ENCODE measurements at regions not wholly inside any gene's neighbourhood (a gene's known extent, or its start where the extent isn't known, plus 50 kb on each side); places are given as distances from the start of the nearest gene placed in this dataset.

DNA sequence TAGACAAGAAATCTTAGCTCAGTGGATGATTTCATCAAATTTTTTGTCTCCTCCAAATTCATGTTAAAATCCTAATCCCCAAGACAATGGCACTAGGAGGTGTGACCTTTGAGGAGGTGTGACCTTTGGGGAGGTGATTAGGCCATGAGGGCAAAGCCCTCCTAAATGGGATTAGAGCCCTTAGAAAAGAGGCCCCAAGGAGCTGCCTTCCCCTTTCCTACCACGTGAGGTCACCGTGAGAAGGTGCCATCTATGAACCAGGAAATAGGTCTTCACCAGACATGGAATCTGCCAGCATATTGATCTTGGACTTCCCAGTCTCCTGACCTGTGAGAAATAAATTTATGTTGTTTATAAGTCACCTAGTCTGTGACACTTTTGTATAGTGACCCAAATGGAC, 138.7 kb downstream of the TRIM29 start:
- Histone ChIP-seq H2AFZ (no peak overlapping the region), H4K20me1 (ENCODE audit: insufficient read depth) (no peaks in the 10 kb centered on the region), H3K9me2 (ENCODE audit: insufficient read depth) (no peaks in the 10 kb centered on the region), H3K27ac (no peak overlapping the region), H3K4me2 (no peak overlapping the region), H3K4me1 (replicated peaks; ENCODE audit: insufficient read depth) (no peaks in the 10 kb centered on the region), H3K36me3 (ENCODE audit: low read depth) (no peaks in the 10 kb centered on the region), H3K79me2 (ENCODE audit: low read depth) (no peaks in the 10 kb centered on the region), H3K27me3 (ENCODE audit: insufficient read depth, low read depth) (peaks cover 78% of the 10 kb centered on the region), H3K4me3 (no peak overlapping the region), H3F3A (ENCODE audit: insufficient read depth, low read depth) (no peaks in the 10 kb centered on the region), H3K9me3 (ENCODE audit: insufficient read depth, low read depth) (no peaks in the 10 kb centered on the region)
- TF ChIP-seq EZH2 (IDR thresholded peaks at IDR 0.05; ENCODE audit: low read depth), result no peak
- TF ChIP-seq CTCF (conservative IDR thresholded peaks at IDR 0.05), result peak; percentile 30; the same call in 1 of the 2 replicates
- POLR2A ChIA-PET (ENCODE audit: unreplicated experiment), result no interaction called here
- intact Hi-C loops (cut with micrococcal nuclease; ENCODE audit: unreplicated experiment), result no loop called here
- CTCF ChIA-PET, result no interaction called here
- no TSS peak for BruUV-seq (replicated peaks)
- DNase-seq, result no peak

DNA sequence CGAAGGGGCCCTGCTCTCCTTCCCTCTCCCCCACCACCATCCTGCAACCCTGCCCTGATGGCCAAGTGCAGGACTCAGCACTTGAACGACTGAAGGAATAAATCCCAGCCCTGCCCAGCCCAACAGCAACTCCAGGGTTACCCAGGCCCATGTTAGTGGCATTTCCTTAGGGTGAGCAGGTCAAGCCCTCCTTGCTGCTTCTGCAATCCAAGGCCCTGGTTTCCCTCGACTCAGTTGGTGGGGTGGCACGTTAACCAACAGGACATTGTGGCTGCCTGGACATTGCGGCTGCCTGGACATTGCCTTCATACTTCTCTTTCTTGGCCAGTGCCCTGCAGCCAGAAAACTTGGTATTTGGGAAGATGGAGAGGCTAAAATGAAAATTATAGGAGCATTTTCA, 141.4 kb downstream of the TRIM29 start:
- Histone ChIP-seq H3K36me3 (ENCODE audit: low read depth) (no peaks in the 10 kb centered on the region), H3K4me2 (no peak overlapping the region), H3K4me3 (no peak overlapping the region), H3K27ac (no peak overlapping the region), H3K79me2 (ENCODE audit: low read depth) (no peaks in the 10 kb centered on the region), H4K20me1 (ENCODE audit: insufficient read depth) (no peaks in the 10 kb centered on the region), H2AFZ (no peak overlapping the region), H3K27me3 (ENCODE audit: insufficient read depth, low read depth) (peaks cover 82% of the 10 kb centered on the region), H3K4me1 (replicated peaks; ENCODE audit: insufficient read depth) (no peaks in the 10 kb centered on the region), H3F3A (ENCODE audit: insufficient read depth, low read depth) (no peaks in the 10 kb centered on the region), H3K9me2 (ENCODE audit: insufficient read depth) (no peaks in the 10 kb centered on the region), H3K9me3 (ENCODE audit: insufficient read depth, low read depth) (no peaks in the 10 kb centered on the region)
- ChIA-PET POLR2A (ENCODE audit: unreplicated experiment) (no interaction called here), CTCF (no interaction called here)
- no TSS peak for BruUV-seq (replicated peaks)
- TF ChIP-seq EZH2 (IDR thresholded peaks at IDR 0.05; ENCODE audit: low read depth), result no peak
- TF ChIP-seq CTCF (conservative IDR thresholded peaks at IDR 0.05), result no peak
- intact Hi-C loops (cut with micrococcal nuclease; ENCODE audit: unreplicated experiment), result no loop called here
- DNase-seq, result no peak

GRCh38 chr11:119995730-119996491, 142.0 kb downstream of the TRIM29 start:
- peaks cover 82% of the 10 kb centered on the region for H3K27me3 ChIP-seq (ENCODE audit: insufficient read depth, low read depth)
- no peak overlapping the region for H2AFZ ChIP-seq
- H3F3A ChIP-seq (ENCODE audit: insufficient read depth, low read depth), result no peaks in the 10 kb centered on the region
- H3K4me3 ChIP-seq, result no peak overlapping the region
- CTCF ChIA-PET, result no interaction called here
- H3K36me3 ChIP-seq (ENCODE audit: low read depth), result no peaks in the 10 kb centered on the region
- no TSS peak for BruUV-seq (replicated peaks)
- no peak overlapping the region for H3K4me2 ChIP-seq
- TF ChIP-seq EZH2 (IDR thresholded peaks at IDR 0.05; ENCODE audit: low read depth) (no peak), CTCF (conservative IDR thresholded peaks at IDR 0.05) (no peak)
- no peak overlapping the region for H3K27ac ChIP-seq
- no peak for DNase-seq
- no peaks in the 10 kb centered on the region for H3K9me2 ChIP-seq (ENCODE audit: insufficient read depth)
- H4K20me1 ChIP-seq (ENCODE audit: insufficient read depth), result no peaks in the 10 kb centered on the region
- H3K4me1 ChIP-seq (replicated peaks; ENCODE audit: insufficient read depth), result no peaks in the 10 kb centered on the region
- POLR2A ChIA-PET (ENCODE audit: unreplicated experiment), result no interaction called here
- H3K9me3 ChIP-seq (ENCODE audit: insufficient read depth, low read depth), result no peaks in the 10 kb centered on the region
- intact Hi-C loops (cut with micrococcal nuclease; ENCODE audit: unreplicated experiment), result no loop called here
- no peaks in the 10 kb centered on the region for H3K79me2 ChIP-seq (ENCODE audit: low read depth)
